ENCODE measurements at regions not wholly inside any gene's neighbourhood (a gene's known extent, or its start where the extent isn't known, plus 50 kb on each side); places are given as distances from the start of the nearest gene placed in this dataset.

- TF ChIP-seq, protein P1, sequence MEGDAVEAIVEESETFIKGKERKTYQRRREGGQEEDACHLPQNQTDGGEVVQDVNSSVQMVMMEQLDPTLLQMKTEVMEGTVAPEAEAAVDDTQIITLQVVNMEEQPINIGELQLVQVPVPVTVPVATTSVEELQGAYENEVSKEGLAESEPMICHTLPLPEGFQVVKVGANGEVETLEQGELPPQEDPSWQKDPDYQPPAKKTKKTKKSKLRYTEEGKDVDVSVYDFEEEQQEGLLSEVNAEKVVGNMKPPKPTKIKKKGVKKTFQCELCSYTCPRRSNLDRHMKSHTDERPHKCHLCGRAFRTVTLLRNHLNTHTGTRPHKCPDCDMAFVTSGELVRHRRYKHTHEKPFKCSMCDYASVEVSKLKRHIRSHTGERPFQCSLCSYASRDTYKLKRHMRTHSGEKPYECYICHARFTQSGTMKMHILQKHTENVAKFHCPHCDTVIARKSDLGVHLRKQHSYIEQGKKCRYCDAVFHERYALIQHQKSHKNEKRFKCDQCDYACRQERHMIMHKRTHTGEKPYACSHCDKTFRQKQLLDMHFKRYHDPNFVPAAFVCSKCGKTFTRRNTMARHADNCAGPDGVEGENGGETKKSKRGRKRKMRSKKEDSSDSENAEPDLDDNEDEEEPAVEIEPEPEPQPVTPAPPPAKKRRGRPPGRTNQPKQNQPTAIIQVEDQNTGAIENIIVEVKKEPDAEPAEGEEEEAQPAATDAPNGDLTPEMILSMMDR (conservative IDR thresholded peaks at IDR 0.05; ENCODE audit: low read depth, low read length): no peak
- TF ChIP-seq EZH2 (IDR thresholded peaks at IDR 0.05; ENCODE audit: low read length, unreplicated experiment): no peak
- TF ChIP-seq EZH2phosphoT487 (IDR thresholded peaks at IDR 0.05; ENCODE audit: borderline replicate concordance, low read length): no peak
Observed at GRCh38 chr12:93197067-93197593, 180.6 kb upstream of the NUDT4 start.

All from PC-3 (cell line).